Psoas muscle (tissue), 7 donors: ENCODE measurements at regions not wholly inside any gene's neighbourhood (a gene's known extent, or its start where the extent isn't known, plus 50 kb on each side); places are given as distances from the start of the nearest gene placed in this dataset.

Experiments
- ATAC-seq, 4 donors: fragments of 200-7000 bp; cut with Tn5 transposase; one replicate each; pipeline ENCODE4 v1.9.1; 2020; ENCODE audit warnings: moderate library complexity in 3 of 4, mild to moderate bottlenecking in 2 of 4
- DNase-seq, 2 donors: peaks; one replicate each; pipeline ENCODE4 v3.0.0-alpha.2; 2020
- H3K27ac ChIP-seq: fragments of 200-600 bp; one replicate; pipeline ENCODE4 v1.8.0; 2022
- H3K27me3 ChIP-seq, 3 donors: fragments of 200-600 bp in 1 of 3; one replicate each; pipeline versions ENCODE4 v1.6.1 to v1.8.0; 2013 to 2022; ENCODE audit warnings: low read length in 2 of 3, mild to moderate bottlenecking in 2 of 3, moderate library complexity in 1 of 3; ENCODE audit not compliant: insufficient read depth in 3 of 3
- H3K36me3 ChIP-seq, 2 donors: fragments of 200-600 bp in 1 of 2; one replicate each; pipeline versions ENCODE4 v1.6.1 to v1.8.0; 2013 to 2022; ENCODE audit warnings: low read depth in 1 of 2, mild to moderate bottlenecking in 1 of 2, moderate library complexity in 1 of 2; ENCODE audit not compliant: insufficient read depth in 1 of 2
- H3K4me1 ChIP-seq: fragments of 200-600 bp; one replicate; pipeline ENCODE4 v1.8.0; 2022
- H3K4me3 ChIP-seq: fragments of 200-600 bp; one replicate; pipeline ENCODE4 v1.8.0; 2022; ENCODE audit warnings: mild to moderate bottlenecking
- H3K9me3 ChIP-seq: fragments of 200-600 bp; one replicate; pipeline ENCODE4 v1.8.0; 2022
- WGBS, 3 donors: extraction: QIAGEN DNeasy Blood & Tissue Kit; methylation state at CpG; one replicate each; pipeline versions ENCODE4 v1.1.6 to v1.1.7; 2013; 5-methylcytosine and 5-hydroxymethylcytosine counted together
- intact Hi-C, 2 donors: fragments of 100-400 bp; cut with DNase I; formaldehyde crosslinking; loops; one replicate each; pipeline versions ENCODE4 v1.11.0 to v1.14.2; 2022
- TF ChIP-seq, protein P1 (sequence below): fragments of 200-600 bp; IDR thresholded peaks from one replicate; pipeline ENCODE4 v1.8.0; 2022; ENCODE audit warnings: antibody characterized with exemption
- donor health status: healthy with polysubstance abuse.
- donor health status: DM: no; HTN: no; CAD: no; lungs with moderate emphysema.
- donor health status: Bipolar disorder and iron deficiency.
- donor health status: healthy.
- donor health status: DM: yes; HTN: yes; CAD: no.
- donor health status: DM: no; HTN: no; CAD: no.
- donor health status: DM: yes; HTN: yes; CAD: no.

DNA sequence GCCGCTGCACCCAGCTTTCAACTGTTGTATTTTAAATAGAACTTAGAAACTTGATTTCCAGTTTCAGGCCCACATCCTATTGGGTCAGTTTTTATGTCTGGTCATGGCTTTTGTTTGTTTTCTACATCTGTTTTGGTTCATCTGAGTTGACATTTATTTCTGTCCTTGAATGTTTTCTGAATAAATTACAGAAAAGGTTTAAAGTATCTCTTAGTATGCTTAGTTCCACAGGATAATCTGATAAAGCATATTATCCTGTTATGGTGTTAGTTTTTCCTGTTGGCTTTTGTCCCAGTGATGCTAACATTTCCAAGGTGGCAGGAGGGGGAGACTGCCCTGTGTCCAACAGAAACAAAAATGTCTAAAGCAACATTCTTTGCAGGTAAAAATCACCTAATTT is 733.2 kb downstream of the INHBA start:
- H3K36me3 ChIP-seq: no peaks in the 10 kb centered on the region
- H3K27ac ChIP-seq: no peak overlapping the region
- ATAC-seq (no peak), DNase-seq (no peak)
- TF ChIP-seq, protein P1, sequence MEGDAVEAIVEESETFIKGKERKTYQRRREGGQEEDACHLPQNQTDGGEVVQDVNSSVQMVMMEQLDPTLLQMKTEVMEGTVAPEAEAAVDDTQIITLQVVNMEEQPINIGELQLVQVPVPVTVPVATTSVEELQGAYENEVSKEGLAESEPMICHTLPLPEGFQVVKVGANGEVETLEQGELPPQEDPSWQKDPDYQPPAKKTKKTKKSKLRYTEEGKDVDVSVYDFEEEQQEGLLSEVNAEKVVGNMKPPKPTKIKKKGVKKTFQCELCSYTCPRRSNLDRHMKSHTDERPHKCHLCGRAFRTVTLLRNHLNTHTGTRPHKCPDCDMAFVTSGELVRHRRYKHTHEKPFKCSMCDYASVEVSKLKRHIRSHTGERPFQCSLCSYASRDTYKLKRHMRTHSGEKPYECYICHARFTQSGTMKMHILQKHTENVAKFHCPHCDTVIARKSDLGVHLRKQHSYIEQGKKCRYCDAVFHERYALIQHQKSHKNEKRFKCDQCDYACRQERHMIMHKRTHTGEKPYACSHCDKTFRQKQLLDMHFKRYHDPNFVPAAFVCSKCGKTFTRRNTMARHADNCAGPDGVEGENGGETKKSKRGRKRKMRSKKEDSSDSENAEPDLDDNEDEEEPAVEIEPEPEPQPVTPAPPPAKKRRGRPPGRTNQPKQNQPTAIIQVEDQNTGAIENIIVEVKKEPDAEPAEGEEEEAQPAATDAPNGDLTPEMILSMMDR: no peak
- H3K9me3 ChIP-seq: no peaks in the 10 kb centered on the region
- H3K4me3 ChIP-seq: no peak overlapping the region
- WGBS, 3 donors: 48 to 70% (median 60%) methylated on average over 1 of the region's 1 CpG
- intact Hi-C loops: no loop called here
- no peaks in the 10 kb centered on the region for H3K27me3 ChIP-seq
- no peaks in the 10 kb centered on the region for H3K4me1 ChIP-seq

GRCh38 chr7:40966693-40967092 is 736.2 kb downstream of the INHBA start:
- intact Hi-C loops: no loop called here
- ATAC-seq (no peak), DNase-seq (no peak)
- Histone ChIP-seq H3K36me3 (no peaks in the 10 kb centered on the region), H3K4me1 (no peaks in the 10 kb centered on the region), H3K27me3 (no peaks in the 10 kb centered on the region), H3K4me3 (no peak overlapping the region), H3K9me3 (no peaks in the 10 kb centered on the region), H3K27ac (no peak overlapping the region)
- TF ChIP-seq, protein P1: no peak
- WGBS, 3 donors: 93 to 94% (median 94%) methylated on average over 2 of the region's 2 CpGs

GRCh38 chr7:40965774-40966173 is 737.1 kb downstream of the INHBA start:
- TF ChIP-seq, protein P1: no peak
- DNase-seq (no peak), ATAC-seq (no peak)
- intact Hi-C loops: no loop called here
- Histone ChIP-seq H3K27me3 (no peaks in the 10 kb centered on the region), H3K4me1 (no peaks in the 10 kb centered on the region), H3K27ac (no peak overlapping the region), H3K36me3 (no peaks in the 10 kb centered on the region), H3K9me3 (no peaks in the 10 kb centered on the region), H3K4me3 (no peak overlapping the region)
- 94 to 97% (median 95%) methylated on average over 1 of the region's 1 CpG for WGBS, 3 donors

DNA sequence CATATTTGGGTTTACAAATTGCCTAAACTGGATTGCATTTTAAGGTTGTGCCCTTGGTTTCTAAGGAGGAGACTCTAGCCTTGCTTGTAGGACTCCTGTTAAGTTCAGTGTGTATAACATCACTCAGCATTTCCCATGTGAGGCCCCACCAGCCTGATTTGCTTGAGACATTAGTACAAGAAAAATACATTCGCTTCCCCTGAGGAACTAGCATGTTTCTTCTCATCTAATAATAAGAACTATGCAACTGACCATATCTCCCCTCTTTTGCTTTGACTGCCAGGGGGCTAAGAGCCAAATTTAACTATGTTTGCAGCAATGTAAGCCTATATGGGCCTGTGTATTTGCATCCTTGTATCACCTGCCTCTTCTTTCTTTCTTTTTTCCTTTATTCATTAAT is 737.9 kb downstream of the INHBA start:
- no peak for ATAC-seq
- H3K9me3 ChIP-seq: no peaks in the 10 kb centered on the region
- WGBS, 3 donors: 42 to 90% (median 45%) methylated on average over 1 of the region's 1 CpG
- intact Hi-C loops: no loop called here
- H3K4me3 ChIP-seq: no peak overlapping the region
- DNase-seq: no peak
- TF ChIP-seq, protein P1: no peak
- H3K4me1 ChIP-seq: no peaks in the 10 kb centered on the region
- H3K27me3 ChIP-seq: no peaks in the 10 kb centered on the region
- no peaks in the 10 kb centered on the region for H3K36me3 ChIP-seq
- no peak overlapping the region for H3K27ac ChIP-seq

DNA sequence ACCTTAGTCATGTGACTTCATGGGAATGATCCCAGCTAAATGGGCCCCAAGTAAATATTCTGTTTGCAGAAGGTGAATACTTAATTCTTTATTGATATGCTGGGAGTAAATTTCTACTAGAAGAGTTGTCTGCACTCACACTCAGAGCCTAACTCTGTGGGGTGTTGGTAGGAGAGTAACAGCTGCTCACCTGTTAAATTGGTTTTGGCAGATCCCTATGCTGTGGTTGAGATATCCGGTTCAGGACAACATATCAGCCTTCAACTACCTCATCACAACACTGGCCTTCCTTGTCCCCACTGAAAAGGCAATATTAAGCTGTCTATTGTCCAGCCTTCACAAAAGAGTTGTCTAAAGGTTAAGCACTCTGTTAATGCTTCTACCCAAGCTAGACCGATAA is 738.3 kb downstream of the INHBA start:
- intact Hi-C loops: no loop called here
- Histone ChIP-seq H3K9me3 (no peaks in the 10 kb centered on the region), H3K36me3 (no peaks in the 10 kb centered on the region), H3K27me3 (no peaks in the 10 kb centered on the region), H3K4me3 (no peak overlapping the region), H3K27ac (no peak overlapping the region), H3K4me1 (no peaks in the 10 kb centered on the region)
- WGBS, 3 donors: 78 to 87% (median 79%) methylated on average over 2 of the region's 2 CpGs
- TF ChIP-seq, protein P1: no peak
- ATAC-seq (no peak), DNase-seq (no peak)
